NCI-H82 treated with DMSO at 0.1 percent for 48 hours (cell line): ENCODE measurements at regions not wholly inside any gene's neighbourhood (a gene's known extent, or its start where the extent isn't known, plus 50 kb on each side); places are given as distances from the start of the nearest gene placed in this dataset.

Experiments
- DNase-seq: peaks from one replicate; lab custom pipeline; 2025; ENCODE audit not compliant: unreplicated experiment; lab: John Stamatoyannopoulos, UW

DNA sequence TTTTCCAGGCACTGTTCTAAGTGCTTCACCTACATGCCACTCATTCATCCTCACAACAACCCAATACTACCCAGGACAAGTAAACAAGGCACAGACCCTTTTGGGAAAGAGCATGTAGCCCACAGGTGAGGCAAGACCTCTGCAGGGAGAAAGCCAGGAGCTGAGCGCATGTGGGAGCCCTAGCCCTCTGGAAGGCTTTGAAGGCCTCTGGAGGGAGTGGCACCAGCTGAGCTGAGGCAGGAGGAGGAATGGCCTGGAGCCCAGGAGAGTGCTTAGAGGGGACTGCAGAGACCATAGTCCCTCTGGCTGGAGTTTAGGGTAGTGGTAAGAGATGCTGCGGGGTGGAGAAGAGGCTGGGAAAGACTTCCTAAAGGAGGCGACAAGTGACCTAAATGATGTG, 516.5 kb downstream of the FUT8 start:
- no peak for DNase-seq

DNA sequence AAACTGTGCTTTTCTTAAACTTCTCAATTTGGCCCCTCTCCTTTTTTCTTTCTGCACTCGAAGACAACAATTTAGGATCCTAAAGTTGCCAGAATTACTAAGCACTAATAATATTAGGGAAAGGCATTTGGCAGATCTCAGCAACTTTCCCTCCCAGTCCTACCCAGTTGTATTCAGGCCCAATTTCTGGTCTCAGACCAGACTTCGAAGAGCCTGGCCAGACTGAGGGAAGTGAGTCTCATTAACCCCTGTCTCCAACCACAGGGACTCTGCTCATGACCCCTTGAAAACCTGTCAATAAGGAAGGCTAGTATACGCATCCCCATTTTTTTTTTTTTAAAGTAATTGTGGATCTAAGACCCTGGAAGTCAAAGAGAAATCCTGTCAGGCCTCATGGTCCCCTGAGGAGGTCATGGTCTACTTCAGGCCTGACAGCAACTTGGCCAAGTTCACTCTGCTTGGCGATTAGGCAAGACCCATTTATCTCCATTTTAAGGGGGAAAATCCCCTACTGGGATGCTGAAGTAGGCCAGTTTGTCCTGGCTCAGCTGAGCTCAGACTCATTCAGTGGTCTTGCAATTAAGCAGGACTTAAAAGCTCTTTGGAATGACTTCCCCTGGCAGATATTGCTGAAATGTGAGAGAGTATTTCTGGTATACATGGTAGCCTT, 521.0 kb downstream of the FUT8 start:
- no peak for DNase-seq

DNA sequence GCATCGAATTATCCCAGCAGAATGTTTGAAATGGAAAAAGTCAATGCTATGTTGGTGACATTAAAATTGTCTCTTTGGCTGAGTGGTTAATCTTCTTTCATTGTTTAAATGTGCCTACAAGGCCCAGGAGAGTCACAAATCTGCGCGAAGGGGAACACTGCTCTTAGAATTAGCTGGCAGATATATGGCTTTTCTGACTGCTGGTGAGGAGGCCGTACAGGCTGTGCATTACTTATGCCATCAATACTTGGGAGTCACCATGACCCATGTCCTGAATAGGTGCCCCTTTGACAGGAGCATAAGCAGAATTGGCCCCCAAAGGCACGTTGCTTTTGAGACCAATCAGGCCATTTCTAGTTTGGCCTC, 521.5 kb downstream of the FUT8 start:
- DNase-seq: no peak

DNA sequence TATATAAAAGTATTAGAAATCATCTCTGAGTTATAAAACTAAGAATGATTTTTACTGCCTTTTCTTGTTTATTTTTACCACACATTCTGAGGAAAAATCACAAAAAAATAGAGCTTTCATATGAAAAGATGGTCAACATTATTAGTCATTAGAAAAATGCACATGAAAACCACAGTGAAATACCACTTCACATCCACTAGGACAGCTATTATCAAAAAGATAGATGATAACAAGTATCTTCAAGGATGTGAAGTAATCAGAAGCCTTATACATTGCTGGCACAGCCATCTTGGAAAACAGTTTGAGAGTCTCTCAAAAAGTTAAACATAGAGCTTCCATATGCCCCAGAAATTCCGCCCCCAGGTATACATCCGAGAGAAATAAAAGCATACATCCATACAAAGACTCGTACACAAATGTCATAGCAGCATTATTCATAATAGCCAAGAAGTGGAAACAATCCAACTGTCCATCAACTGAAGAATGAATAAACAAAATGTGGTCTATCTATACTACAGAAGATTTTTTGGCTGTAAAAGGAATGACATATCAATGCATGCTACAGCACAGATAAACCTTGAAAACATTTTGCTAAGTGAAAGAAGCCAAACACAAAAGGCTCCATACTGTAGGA, 523.9 kb downstream of the FUT8 start:
- DNase-seq: no peak

DNA sequence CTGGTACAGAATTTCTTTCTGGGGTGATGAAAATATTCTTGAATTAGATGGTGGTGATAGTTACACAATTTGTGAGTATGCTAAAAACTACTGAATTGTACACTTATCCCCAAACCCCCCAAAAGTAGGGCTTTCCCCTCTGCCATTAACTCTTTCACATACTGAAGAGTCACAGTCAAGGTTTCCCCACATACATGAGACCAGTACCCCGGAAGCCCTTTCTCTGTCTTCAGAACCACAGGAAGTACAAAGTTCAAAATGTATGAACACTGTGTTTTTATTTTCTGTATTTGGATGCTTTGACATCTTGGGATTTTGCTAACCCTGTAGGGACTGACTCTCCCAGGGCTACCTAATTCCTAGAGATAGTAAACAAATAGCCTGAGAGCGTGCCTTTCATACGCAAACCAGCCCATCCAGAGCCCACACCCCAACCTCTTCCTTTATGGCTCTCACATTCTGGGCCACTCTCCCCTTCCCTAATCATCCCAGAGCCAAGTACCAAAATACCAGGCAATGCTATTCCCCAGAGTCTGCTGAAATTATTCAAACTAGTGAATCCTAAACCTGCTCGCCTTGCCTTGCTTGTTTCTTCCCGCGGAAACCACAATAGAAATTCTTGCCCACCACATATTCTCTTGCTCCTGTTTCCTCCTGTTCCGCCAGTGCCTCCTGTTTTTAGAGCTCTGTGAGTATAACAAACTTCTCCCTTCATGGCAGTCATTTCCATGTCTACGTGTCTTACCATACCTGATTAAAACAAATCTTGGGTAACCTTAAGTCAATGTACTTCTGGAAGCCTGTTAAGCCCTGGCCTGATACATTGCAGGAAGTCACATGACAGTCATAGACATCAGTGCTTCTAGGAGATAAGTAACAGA, 524.8 kb downstream of the FUT8 start:
- no peak for DNase-seq

DNA sequence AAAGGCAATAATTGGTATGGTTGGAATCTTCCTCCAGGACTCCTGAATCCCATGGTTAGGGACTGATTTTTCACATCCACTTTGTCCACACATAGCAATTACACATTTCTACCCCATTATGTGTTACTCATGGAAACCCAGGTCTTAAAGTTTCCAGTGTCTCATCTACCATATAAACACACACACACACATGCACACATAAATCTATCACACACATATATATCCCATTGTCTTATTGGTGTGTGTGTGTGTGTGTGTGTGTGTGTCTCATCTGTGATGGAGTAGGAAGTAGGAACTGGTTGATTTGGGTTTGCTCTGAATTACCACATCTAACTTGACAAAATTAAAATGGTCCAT, 525.4 kb downstream of the FUT8 start:
- DNase-seq: no peak

DNA sequence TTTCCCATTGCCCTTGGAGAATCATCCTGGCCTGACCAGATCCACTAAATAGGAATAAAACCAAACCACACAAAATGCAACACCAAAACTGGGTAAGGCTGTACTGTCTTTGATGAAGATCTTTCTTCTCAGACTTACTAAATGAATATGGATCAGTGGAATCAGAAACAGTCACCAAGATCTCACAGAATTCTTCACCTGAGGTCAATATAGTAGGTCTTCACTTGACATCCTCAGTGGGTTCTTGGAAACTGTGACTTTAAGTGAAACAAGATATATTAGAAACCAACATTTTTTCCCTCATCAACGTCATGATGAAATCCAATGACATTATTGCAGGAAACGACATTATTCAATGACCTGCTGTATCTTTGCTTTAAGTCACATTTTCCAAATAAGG, 526.2 kb downstream of the FUT8 start:
- no peak for DNase-seq

DNA sequence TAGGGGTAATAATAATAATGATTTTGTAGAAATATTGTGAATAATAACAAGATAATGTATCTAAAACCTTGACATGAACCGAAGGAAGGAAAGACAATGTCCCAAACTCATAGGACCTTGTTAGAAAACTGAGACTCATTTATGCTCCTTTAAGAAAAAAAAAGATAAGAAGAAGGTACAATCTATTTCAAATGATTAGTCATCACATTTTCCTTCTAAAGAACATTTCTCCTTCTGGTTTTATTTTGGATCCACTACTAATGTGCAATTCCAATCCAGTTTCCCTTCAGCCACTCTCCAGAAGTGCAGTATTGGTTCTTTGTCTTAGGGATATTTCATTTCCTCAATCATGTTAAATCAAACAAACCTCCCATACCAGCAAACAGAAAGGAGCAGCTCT, 526.7 kb downstream of the FUT8 start:
- no peak for DNase-seq

DNA sequence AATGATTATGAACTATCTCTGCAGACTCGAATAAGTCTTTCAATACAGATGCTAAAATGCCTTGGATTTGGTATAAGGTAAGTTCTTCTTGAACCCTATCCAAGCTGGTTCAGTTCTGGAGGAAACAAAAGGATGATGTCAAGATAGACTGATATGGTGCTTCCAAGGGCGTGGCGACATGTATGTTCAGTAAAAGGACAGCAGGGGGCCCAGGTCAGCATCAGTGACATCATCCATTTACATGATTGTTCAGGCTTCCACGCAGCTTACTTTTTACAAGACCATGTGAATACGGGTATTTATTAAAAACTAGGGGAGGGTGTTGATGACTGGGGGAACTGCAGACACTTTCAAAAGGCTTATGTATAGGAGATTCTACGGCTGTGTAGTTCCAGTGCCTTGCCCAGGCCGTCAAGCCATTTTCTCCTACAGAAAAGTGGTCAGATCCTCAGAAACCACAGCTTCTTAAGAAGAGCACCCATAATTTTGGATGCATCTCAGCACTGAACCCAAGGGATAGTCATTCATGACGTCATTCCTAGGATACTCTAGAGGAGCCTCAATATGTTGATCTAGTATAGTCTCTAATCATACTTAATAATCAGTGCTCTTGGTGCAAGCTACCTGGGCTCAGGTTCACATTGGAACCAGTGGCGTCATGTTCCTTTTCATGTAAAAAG, 527.7 kb downstream of the FUT8 start:
- DNase-seq: no peak

DNA sequence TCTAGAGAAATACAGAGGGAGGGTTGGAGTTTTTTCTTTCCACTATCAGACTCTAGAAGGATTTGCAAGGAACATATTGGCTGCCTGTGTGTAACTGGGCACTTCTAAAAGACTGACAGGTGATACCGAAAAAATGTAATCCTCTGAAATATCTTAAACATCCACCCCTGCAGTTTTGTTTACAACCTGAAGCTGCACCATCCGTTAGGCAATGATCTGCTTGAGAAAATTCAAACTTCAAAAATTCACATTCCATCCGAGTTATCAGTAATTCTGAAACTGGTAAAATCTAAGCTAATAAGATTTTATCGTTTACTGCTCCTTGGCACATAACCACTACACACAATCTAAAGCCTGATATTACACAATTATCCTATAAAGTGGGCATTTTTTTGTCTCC, 528.6 kb downstream of the FUT8 start:
- no peak for DNase-seq

DNA sequence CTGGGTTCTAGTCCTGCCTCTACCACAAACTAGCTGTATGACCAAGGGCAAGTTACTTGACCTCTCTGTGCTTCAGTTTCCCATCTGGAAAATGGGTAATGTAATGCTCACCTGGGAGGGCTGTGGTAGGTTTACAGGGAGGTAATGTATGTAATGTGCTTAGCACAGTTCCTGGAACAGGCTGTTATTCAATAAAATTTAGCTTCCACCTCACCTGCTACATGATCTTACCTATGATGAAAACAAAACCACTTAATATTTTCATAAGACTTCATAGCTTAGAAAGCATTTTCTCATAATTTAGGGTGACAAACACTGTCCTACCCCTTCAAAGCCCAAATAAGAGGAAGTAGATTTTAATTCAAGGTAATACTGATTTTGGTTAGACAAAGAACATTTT, 530.6 kb downstream of the FUT8 start:
- DNase-seq: no peak

DNA sequence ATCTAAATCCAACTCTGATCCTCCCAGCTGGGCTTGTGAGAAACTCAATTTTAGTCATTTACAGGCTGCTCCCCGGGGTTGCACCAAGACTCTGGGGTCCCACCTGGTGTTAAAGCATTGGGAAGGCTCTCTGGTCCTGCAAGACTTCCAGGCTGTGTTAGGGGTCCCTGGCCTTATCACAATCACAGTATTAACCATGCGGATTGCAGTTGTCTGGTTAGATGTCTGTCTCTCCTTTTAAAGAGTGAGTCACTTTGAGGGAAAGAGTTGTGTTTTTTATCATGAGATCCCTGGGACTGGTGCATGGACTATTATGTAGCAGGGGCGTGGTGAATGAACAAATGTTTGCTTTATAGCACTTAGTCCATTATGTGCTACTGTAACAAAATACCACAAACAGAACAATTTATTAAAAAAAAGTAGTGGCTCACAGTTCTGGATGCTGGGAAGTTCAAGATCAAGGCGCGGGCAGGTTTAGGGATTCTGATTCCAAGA, 531.4 kb downstream of the FUT8 start:
- DNase-seq: no peak

DNA sequence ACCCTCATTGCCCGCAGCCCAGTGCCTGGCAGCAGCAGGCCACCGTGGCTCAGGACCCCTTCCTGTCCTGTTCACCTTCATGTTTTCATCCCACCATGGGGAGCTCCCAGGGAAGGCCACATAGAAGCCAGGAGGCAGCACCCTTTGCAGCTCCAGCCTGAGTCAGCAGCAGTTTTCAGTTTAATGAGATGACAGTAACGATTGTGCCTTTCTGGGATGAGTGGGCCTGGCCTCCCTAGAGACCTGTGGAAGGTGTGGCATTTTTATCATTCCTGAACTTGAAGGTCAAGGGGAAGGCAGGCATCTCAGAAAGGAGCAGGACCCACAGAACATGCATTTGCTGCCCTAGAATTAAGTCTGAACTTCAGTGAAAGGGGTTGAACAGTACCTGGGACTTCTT, 532.8 kb downstream of the FUT8 start:
- DNase-seq: no peak

DNA sequence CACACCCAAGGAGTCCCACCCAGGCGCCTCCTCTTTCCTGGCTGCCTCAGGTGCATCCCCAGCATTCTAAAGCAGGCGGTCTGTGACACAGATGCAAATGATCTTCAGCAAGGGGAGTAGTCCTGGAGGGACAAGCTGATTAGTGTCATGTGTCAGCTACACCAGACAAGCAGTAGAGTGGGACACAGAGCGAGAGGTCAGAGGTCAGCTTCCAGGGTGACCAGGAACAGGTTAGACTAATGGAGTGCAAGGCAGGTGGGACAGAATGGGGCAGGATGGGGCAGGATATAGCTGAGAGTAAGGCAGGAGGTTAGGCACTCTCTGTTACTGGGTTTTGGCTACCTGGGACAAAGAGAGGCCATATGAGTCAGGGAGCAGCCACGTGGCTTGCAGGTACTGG, 534.0 kb downstream of the FUT8 start:
- DNase-seq: no peak

DNA sequence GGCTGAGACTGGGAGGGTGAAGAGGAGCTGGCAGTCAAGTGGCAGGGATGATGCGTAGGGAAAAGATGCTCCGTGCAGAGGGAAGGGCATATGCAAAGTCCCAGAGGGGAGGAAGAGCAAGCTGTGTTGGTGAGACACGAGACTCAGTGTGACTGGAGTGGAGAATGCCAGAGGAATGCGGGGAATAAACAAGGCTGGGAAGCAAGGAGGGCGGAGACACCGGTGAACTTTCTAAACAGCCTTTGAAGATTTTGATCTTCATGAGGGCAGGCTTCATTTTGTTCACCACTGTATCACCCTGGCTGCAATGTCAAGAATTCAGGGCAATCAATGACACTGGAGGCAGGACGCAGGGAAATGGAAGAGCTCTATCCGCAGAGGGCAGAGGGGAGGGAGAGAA, 535.8 kb downstream of the FUT8 start:
- no peak for DNase-seq

DNA sequence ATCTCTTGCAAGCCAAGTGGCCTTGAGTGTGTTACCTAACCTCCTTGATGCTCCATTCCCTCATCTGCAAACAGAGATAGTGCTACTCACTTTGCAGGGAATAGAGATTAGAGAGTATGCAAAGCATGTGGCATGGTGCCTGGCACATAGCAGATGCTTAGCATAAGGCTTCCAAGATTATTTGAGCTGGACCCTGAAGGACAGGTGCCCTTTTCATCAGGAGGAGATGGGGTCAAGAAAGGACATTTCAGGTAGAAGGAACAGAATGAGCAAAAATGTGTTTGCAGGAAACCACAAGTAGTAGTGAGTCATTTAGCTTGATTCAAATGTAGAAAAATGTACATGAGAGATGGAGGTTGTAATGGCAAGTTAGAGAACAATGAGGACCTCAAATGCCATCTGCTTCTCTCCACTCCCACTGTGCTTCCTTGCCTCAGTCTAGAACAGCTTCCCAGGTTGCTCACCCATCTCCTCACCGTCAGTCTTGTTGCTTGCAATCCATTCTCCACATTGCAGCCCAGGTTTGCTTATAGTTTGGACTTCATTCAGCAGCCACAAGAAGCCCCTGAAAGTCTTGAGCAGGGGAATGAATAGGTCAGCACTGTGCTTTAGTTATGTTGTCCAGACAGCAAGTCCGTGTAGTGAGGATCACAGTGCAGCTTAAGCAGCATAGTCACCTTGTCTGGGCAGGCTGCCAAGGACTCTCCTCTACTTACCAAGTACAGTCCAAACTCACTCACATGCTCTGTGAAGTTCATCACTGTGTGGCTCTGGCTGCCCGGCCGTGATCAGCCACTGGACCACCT, 536.3 kb upstream of the CCDC196 start:
- DNase-seq: peak; percentile 5

DNA sequence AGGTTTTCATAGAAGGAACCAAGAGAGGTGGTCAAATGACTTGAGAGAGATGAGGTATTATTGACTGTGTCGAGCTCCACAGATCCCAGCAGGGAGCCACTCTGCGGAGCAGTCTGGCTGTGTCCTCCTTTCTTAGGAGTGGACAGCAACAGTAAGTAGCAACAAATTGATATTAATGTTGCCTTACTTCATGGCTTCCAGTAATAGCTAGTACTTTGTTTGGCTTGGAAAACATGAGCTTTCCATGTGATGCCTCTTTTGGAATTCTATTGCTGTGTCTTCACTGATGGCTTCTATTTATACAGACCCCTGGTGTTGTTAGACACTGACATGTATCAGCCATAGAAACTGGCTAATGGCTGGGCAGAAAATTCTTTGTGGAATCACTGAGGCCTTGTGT, 531.2 kb upstream of the CCDC196 start:
- DNase-seq: no peak

DNA sequence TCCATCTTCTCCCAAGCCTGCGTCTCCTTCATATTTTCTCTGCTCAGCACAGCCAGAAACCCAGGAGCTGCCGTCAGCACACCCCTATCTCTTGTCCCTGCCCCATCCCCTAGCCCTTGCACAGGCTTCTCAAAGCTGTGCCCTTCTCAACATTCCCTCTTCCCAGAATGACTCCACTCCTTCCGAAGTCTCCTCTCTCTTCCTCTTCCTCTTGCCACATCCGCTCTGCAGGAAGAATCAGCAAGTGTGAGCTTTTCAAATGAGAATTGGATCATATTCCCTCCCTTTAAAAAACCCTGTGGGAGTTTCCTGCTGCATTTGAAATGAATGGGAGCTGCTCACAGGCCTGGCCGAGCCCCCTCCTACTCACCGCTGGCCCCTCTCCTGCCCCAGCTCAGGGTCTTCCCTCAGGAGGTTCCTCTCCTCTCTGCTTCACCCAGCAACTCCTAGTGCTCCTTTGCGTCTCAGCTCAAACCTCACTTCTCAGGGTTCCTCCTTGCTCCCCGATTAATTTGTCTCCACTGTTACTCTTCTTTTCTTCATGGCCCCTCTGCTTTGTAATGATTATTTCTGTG, 528.5 kb upstream of the CCDC196 start:
- no peak for DNase-seq

DNA sequence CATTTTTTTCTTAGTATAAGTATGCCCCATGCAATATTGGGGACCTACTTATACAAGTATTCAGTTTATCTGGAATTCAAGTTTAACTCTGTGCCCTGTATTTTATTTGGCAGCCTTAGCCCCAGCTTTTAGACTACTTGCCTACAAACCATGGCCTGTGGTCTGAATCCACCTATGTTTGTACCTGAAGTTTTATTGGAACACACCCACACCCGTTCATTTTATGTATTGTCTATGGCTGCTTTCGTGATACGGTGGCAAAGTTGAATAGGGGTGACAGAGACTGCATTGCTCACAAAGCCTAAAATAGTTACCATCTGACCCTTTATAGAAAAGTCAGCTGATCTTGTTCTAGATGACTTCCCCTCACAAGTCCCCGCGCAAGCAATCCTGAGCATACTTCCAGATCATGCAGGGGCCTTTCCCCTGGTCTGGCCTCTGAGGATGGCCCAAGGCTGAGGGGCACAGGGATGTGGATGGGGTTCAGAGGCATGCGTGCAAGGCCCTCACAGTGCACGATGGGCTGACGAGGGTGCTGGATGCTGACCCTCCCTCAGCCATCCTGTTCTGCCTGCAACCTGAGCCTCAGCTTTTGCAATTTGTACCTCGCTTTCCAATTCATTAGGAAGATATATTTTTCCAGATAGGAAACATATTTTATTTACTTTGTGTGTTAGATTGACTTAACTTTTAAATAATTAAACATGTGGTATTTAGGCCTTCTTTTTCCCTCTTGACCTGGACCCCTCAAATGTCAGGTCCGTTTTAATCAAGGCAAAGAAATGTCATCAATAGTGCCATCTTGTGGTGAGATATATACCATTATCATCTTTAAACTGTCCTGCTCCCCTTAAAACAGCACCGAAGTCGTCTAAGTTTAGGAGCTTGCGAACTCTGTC, 527.3 kb upstream of the CCDC196 start:
- DNase-seq: peak; percentile 17
